K562 (cell line): ENCODE measurements at regions not wholly inside any gene's neighbourhood (a gene's known extent, or its start where the extent isn't known, plus 50 kb on each side); places are given as distances from the start of the nearest gene placed in this dataset.
"Not testable (repeated sequence)": the region's sequence is repeated elsewhere in the genome, so short reads cannot be mapped to it uniquely, and the experiment has no call there.

Experiments
- ATAC-seq: fragments of 200-7000 bp; cut with Tn5 transposase; 3 replicates; pipeline ENCODE4 v1.9.1; 2020; ENCODE audit warnings: moderate library complexity
- BruUV-seq: library from RNA; stranded (reverse); fragments of 400-500 nt; replicated peaks from 2 replicates; lab custom pipeline; 2021; lab: Mats Ljungman, UMichigan
- CTCF ChIA-PET: fragments of 300-600 bp; formaldehyde crosslinking; extraction: SDS; loops from one replicate; lab custom pipeline; 2021; ENCODE audit warnings: low intra/inter-chr PET ratio; lab: Yijun Ruan, JAX
- POLR2A ChIA-PET: fragments of 300-600, 350-650 bp; sonication (Branson Sonifier 250); formaldehyde crosslinking; extraction: SDS; loops from one replicate; lab custom pipeline; 2021; ENCODE audit warnings: antibody characterized with exemption, inconsistent platforms; lab: Yijun Ruan, JAX
- DNase-seq, 4 experiments: peaks; one replicate each; pipeline versions ENCODE4 v3.0.0 to v3.0.0-alpha.2; 2011 to 2018; ENCODE audit warnings: low spot score in 3 of 4, mixed read lengths in 3 of 4; ENCODE audit errors: extremely low read depth in 1 of 4
- FAIRE-seq: peaks from 2 replicates; lab custom pipeline; 2011; peaks lifted over from hg19 to GRCh38; lab: Jason Lieb, UNC
- H2AFZ ChIP-seq: 2 replicates; pipeline ENCODE4 v1.6.0; 2011; ENCODE audit warnings: low read depth, low read length, control low read depth, inconsistent platforms
- H3K27ac ChIP-seq: fragments of 200-600 bp; 3 replicates; pipeline ENCODE4 v1.8.0; 2011; ENCODE audit warnings: low read depth, mild to moderate bottlenecking, control low read depth, inconsistent platforms, low read length, moderate library complexity, mixed read lengths; ENCODE audit errors: extremely low read depth
- H3K27me3 ChIP-seq, 2 experiments: fragments of 300-600 bp in 1 of 2; 2 replicates in 1 of 2; 3 replicates in 1 of 2; pipeline versions ENCODE4 v1.6.0 to v1.8.0; 2011; ENCODE audit warnings: inconsistent platforms in 2 of 2, low read length in 2 of 2, mild to moderate bottlenecking in 1 of 2, mixed read lengths in 1 of 2, moderate library complexity in 1 of 2; ENCODE audit not compliant: control insufficient read depth in 2 of 2, insufficient read depth in 2 of 2
- H3K36me3 ChIP-seq: fragments of 300-600 bp; 3 replicates; pipeline ENCODE4 v1.8.0; 2011; ENCODE audit warnings: mild to moderate bottlenecking, low read length, inconsistent platforms; ENCODE audit not compliant: control insufficient read depth, insufficient read depth
- H3K4me1 ChIP-seq, 2 experiments: fragments of 200-600 bp in 1 of 2; replicated peaks in 1 of 2; 2 replicates in 1 of 2; 3 replicates in 1 of 2; pipeline versions ENCODE4 v1.5.1 to v1.8.0; 2011; ENCODE audit warnings: inconsistent platforms in 2 of 2, low read length in 2 of 2, mild to moderate bottlenecking in 1 of 2, mixed read lengths in 1 of 2, moderate library complexity in 1 of 2; ENCODE audit not compliant: control insufficient read depth in 2 of 2, insufficient read depth in 2 of 2
- H3K4me2 ChIP-seq: 2 replicates; pipeline ENCODE4 v1.6.1; 2011; ENCODE audit warnings: low read length, control low read depth, inconsistent platforms, mixed read lengths; ENCODE audit not compliant: insufficient read depth
- H3K4me3 ChIP-seq: fragments of 200-600 bp; sonication (generic), shearing (Covaris generic); 2 replicates; pipeline ENCODE4 v1.5.1; 2016; ENCODE audit warnings: control low read depth, inconsistent platforms
- H3K79me2 ChIP-seq: fragments of 200-600 bp; 3 replicates; pipeline ENCODE4 v1.8.0; 2011; ENCODE audit warnings: low read length, inconsistent platforms; ENCODE audit not compliant: control insufficient read depth, insufficient read depth
- H3K9ac ChIP-seq, 2 experiments: 2 replicates each; pipeline versions ENCODE4 v1.6.0 to v1.6.1; 2011; ENCODE audit warnings: low read depth in 2 of 2, low read length in 2 of 2, control low read depth in 1 of 2, inconsistent platforms in 1 of 2, mild to moderate bottlenecking in 1 of 2, mixed read lengths in 1 of 2; ENCODE audit not compliant: insufficient read depth in 1 of 2
- H3K9me1 ChIP-seq: one replicate; pipeline ENCODE4 v1.6.0; 2011; ENCODE audit warnings: inconsistent platforms, mild to moderate bottlenecking, low read length, moderate library complexity; ENCODE audit not compliant: control insufficient read depth, insufficient read depth
- H3K9me3 ChIP-seq: replicated peaks from 2 replicates; pipeline ENCODE4 v1.5.1; 2011; ENCODE audit warnings: low read depth, low read length, inconsistent platforms; ENCODE audit not compliant: control insufficient read depth, insufficient read depth
- H4K20me1 ChIP-seq: replicated peaks from 2 replicates; pipeline ENCODE4 v1.6.1; 2011; ENCODE audit warnings: low read length, inconsistent platforms, mixed read lengths; ENCODE audit not compliant: control insufficient read depth, insufficient read depth
- WGBS: fragments of 100-300 bp; shearing (Covaris generic); methylation state at CpG from one replicate; pipeline ENCODE4 v1.1.6; 2016; ENCODE audit warnings: low coverage, mixed read lengths; ENCODE audit not compliant: insufficient coverage; ENCODE audit errors: missing lambda C conversion rate; 5-methylcytosine and 5-hydroxymethylcytosine counted together
- in situ Hi-C: fragments of 300-500 bp; cut with MboI; formaldehyde crosslinking; loops from 4 replicates; pipeline ENCODE4 v1.15.0; 2018; ENCODE audit warnings: inconsistent platforms, mixed read lengths
- intact Hi-C: fragments of 100-400 bp; cut with micrococcal nuclease; formaldehyde crosslinking; loops from 2 replicates; pipeline ENCODE4 v1.14.2; 2022

GRCh38 chr21:6139331-6139730 is 4382.1 kb upstream of the TPTE start:
- no CpG with 5 or more reads among the region's 10 CpGs for WGBS
- DNase-seq, H2AFZ ChIP-seq, H3K4me2 ChIP-seq, POLR2A ChIA-PET, in situ Hi-C loops, H3K4me3 ChIP-seq, H3K9me1 ChIP-seq, BruUV-seq, H3K36me3 ChIP-seq, H3K27me3 ChIP-seq, H3K4me1 ChIP-seq, intact Hi-C loops, FAIRE-seq, H3K27ac ChIP-seq, ATAC-seq, H3K79me2 ChIP-seq, H3K9ac ChIP-seq, H3K9me3 ChIP-seq, CTCF ChIA-PET, H4K20me1 ChIP-seq: not testable (repeated sequence)

- H2AFZ ChIP-seq, H3K9me3 ChIP-seq, H3K27me3 ChIP-seq, ATAC-seq, intact Hi-C loops, POLR2A ChIA-PET, H3K4me3 ChIP-seq, CTCF ChIA-PET, DNase-seq, H3K79me2 ChIP-seq, FAIRE-seq, H3K27ac ChIP-seq, BruUV-seq, H3K9ac ChIP-seq, H3K9me1 ChIP-seq, H3K4me2 ChIP-seq, H3K4me1 ChIP-seq, in situ Hi-C loops, H3K36me3 ChIP-seq, H4K20me1 ChIP-seq: not testable (repeated sequence)
- no CpG with 5 or more reads among the region's 3 CpGs for WGBS
Observed at GRCh38 chr21:6139862-6140261, 4381.5 kb upstream of the TPTE start.

DNA sequence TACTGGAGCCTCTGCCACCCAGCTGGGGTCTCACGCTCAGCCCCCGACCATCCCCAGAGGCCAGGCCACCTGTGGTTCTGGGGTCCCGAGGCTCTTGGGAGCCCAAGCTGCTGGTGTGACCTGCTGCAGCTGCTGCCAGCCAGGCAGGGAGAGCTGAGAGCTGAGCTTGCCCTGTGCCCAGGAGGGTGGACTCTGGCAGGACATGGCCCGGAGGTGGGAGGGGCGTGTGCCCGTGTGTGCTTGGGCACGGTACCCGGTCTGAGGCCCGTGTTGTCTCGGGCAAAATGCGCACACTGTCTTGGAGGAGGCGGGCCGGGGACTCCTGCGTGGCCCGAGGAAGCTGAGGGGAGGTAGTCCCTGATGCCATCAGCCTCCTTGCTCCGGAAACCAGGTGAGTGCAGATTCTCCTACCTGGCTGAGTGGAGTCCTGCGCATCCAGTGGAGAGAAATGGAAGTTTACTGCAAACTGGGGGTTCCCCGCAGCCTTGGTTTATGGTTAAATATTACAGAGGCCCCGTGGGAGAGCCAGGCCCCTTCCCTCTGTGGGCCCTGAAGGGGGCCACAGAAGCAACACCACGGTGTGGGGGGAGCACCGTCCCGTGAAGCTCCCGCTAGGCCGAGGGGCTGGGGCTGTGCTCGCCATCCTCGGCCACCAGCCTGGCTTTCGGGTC is 4380.8 kb upstream of the TPTE start:
- intact Hi-C loops, H3K4me1 ChIP-seq, H3K4me3 ChIP-seq, H3K9me3 ChIP-seq, H2AFZ ChIP-seq, H3K9me1 ChIP-seq, H3K4me2 ChIP-seq, H4K20me1 ChIP-seq, DNase-seq, CTCF ChIA-PET, POLR2A ChIA-PET, in situ Hi-C loops, H3K27ac ChIP-seq, H3K9ac ChIP-seq, H3K27me3 ChIP-seq, FAIRE-seq, H3K79me2 ChIP-seq, BruUV-seq, ATAC-seq, H3K36me3 ChIP-seq: not testable (repeated sequence)
- WGBS: no CpG with 5 or more reads among the region's 27 CpGs

DNA sequence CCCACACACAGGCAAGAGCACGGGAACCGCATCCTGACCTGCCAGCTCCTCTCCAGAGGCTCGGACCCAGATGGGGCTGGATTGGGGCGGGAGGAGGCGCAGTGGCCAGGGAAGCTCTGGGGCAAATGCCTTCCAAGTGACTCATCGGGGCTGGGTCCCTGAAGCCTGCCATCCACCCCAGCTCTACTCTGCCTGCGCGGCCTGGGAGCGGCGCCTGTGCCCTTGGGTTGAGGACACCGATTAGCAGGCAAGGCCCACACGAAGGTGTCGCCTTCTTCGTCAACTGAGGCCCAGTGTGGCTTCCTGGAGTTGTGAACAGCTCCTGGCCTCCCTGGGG is 4380.3 kb upstream of the TPTE start:
- no CpG with 5 or more reads among the region's 14 CpGs for WGBS
- H3K9ac ChIP-seq, BruUV-seq, ATAC-seq, H3K9me3 ChIP-seq, H3K79me2 ChIP-seq, POLR2A ChIA-PET, H3K4me2 ChIP-seq, H2AFZ ChIP-seq, intact Hi-C loops, H3K27ac ChIP-seq, H3K4me3 ChIP-seq, H3K27me3 ChIP-seq, H3K4me1 ChIP-seq, H3K9me1 ChIP-seq, CTCF ChIA-PET, H4K20me1 ChIP-seq, in situ Hi-C loops, H3K36me3 ChIP-seq, FAIRE-seq, DNase-seq: not testable (repeated sequence)
